NB4 (cell line): ENCODE measurements at regions not wholly inside any gene's neighbourhood (a gene's known extent, or its start where the extent isn't known, plus 50 kb on each side); places are given as distances from the start of the nearest gene placed in this dataset.

ENCODE experiments used
- MYC ChIP-seq: IDR thresholded peaks from 2 replicates; pipeline ENCODE4 v1.6.1; 2011; ENCODE audit warnings: low read depth, low read length
- POLR2A ChIP-seq: IDR thresholded peaks from 2 replicates; pipeline ENCODE4 v1.6.1; 2011; ENCODE audit warnings: mild to moderate bottlenecking; ENCODE audit not compliant: insufficient read length; ENCODE audit errors: extremely low read depth
- TF ChIP-seq, protein P1 (sequence below): IDR thresholded peaks from one replicate; pipeline ENCODE4 v1.5.1; 2012; ENCODE audit warnings: low read depth, low read length

DNA sequence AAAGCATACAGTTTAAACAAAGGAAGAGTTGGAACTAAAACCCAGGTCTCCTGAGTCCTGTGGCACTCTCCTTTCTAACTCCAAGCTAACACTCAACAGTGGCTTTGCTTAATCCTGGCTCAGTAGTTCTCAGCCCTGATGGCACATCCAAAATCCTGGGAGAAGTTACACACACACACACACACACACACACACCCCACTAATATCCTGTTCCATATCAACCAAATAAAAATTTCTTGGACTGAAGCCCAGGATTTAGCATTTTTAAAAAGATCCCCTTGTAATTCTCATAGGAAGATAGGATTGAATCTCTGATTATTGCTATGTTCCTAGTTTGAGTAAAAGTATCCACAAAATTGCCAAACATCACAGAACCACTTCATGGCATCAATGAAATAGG, 136.1 kb upstream of the RIOK3 start:
- no peak for TF ChIP-seq POLR2A
- TF ChIP-seq, protein P1, sequence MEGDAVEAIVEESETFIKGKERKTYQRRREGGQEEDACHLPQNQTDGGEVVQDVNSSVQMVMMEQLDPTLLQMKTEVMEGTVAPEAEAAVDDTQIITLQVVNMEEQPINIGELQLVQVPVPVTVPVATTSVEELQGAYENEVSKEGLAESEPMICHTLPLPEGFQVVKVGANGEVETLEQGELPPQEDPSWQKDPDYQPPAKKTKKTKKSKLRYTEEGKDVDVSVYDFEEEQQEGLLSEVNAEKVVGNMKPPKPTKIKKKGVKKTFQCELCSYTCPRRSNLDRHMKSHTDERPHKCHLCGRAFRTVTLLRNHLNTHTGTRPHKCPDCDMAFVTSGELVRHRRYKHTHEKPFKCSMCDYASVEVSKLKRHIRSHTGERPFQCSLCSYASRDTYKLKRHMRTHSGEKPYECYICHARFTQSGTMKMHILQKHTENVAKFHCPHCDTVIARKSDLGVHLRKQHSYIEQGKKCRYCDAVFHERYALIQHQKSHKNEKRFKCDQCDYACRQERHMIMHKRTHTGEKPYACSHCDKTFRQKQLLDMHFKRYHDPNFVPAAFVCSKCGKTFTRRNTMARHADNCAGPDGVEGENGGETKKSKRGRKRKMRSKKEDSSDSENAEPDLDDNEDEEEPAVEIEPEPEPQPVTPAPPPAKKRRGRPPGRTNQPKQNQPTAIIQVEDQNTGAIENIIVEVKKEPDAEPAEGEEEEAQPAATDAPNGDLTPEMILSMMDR = no peak
- TF ChIP-seq MYC = no peak
